GM18951 (cell line): ENCODE measurements at regions not wholly inside any gene's neighbourhood (a gene's known extent, or its start where the extent isn't known, plus 50 kb on each side); places are given as distances from the start of the nearest gene placed in this dataset.

Experiments
- POLR2A ChIP-seq: IDR thresholded peaks from 4 replicates; pipeline ENCODE4 v1.6.1; 2011; ENCODE audit warnings: mild to moderate bottlenecking; ENCODE audit not compliant: insufficient read length, insufficient read depth; ENCODE audit errors: extremely low read depth
- in situ Hi-C: fragments of 300-500 bp; cut with MboI; formaldehyde crosslinking; loops from one replicate; pipeline ENCODE4 v1.12.0; 2022; ENCODE audit warnings: low sequenced_read_pairs, mixed read lengths, inconsistent platforms; ENCODE audit not compliant: unreplicated experiment

GRCh38 chr17:14701886-14702285 lies 401.0 kb downstream of the HS3ST3B1 start:
- TF ChIP-seq POLR2A, result no peak
- in situ Hi-C loops, result no loop called here

GRCh38 chr17:14699574-14700185 lies 398.8 kb downstream of the HS3ST3B1 start:
- in situ Hi-C loops, result no loop called here

GRCh38 chr17:14693382-14693781 lies 392.5 kb downstream of the HS3ST3B1 start:
- no peak for TF ChIP-seq POLR2A
- in situ Hi-C loops, result no loop called here

More at GRCh38 chr17:14699574-14700185, 398.8 kb downstream of the HS3ST3B1 start:
- TF ChIP-seq POLR2A, result no peak

GRCh38 chr17:14690704-14691103 lies 389.8 kb downstream of the HS3ST3B1 start:
- in situ Hi-C loops, result no loop called here
- TF ChIP-seq POLR2A, result no peak

DNA sequence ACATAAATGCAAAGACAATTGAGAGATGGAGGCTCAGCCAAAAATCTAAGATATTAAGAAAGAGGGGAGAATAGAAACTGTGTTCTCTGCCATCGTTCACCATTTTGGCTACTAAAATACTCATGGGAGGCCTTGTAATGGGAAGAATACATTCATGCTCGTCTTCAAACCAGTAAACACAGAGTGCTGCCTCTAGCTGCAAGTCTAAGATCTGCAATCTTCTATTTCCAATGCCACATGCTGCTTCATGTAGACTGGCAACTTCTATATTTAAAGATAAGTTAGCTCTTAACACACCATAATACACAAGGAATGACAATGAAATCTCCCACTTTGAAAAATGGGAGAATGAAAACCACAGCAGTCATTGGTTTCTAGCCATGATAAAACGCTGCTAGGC lies 387.3 kb downstream of the HS3ST3B1 start:
- TF ChIP-seq POLR2A, result no peak
- in situ Hi-C loops, result no loop called here

DNA sequence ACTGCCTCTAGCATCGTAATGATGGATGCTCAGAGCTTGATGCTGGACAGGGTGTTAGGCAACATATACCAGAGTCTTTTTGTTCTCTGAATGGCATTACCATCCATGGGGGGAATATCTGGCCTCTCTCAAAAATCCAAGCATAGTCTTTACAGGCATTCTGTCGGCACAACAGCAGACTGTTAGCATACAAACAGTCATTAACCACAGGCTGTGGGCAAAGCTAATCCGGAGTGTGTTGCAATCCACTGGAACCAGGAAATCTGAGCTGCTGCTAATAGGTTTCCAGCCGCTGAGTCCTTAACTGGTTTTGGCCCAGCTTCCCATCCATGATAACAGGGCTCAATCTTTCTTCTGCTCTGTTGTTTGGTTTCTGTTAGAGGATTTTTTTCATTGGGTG lies 371.9 kb downstream of the HS3ST3B1 start:
- no peak for TF ChIP-seq POLR2A
- in situ Hi-C loops, result no loop called here

GRCh38 chr17:14670861-14671260 lies 370.0 kb downstream of the HS3ST3B1 start:
- in situ Hi-C loops, result no loop called here

DNA sequence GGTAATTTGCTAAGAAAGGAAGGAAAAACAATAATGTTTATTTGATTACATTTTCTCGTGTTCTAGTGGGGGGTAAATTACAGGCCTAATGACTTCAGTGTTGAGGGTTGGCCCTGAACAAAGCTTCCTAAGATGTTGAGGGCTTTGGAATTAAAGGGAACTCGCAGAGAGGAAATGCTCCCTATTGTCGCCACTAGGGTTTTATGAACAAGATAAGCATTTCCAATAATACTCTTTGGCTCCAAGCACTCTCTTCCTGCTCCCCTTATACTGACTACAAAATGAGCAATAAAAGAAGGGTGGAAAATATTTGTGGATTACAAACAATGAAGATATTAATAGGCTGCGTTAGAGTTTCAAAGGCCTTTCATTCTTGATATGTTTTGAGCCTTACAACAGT lies 363.6 kb downstream of the HS3ST3B1 start:
- TF ChIP-seq POLR2A, result no peak
- in situ Hi-C loops, result no loop called here

More at GRCh38 chr17:14670861-14671260, 370.0 kb downstream of the HS3ST3B1 start:
- TF ChIP-seq POLR2A, result no peak

- in situ Hi-C loops, result no loop called here
- TF ChIP-seq POLR2A, result no peak
Measured at GRCh38 chr17:14641117-14641516, 340.2 kb downstream of the HS3ST3B1 start.

- in situ Hi-C loops, result no loop called here
- no peak for TF ChIP-seq POLR2A
Measured at GRCh38 chr17:14637260-14637659, 336.4 kb downstream of the HS3ST3B1 start.

DNA sequence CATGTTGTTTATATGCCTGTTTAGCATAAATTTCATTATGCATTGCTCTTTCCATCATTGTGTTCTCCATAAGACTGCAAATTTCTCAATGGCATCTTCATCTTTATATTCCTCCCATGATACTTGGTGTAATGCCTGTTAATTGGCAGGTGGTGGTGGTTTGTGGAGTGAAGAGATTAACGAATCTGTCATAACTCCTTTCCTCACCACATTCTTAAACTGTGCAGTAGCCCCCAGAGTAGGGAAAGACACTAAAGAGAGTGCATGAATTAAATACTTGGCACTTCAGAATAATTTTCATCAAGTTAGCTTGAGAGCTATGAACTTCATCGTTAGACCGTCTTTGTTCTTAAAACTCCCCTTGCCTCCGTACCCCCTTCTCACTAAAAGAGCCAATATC lies 329.7 kb downstream of the HS3ST3B1 start:
- no peak for TF ChIP-seq POLR2A
- in situ Hi-C loops, result no loop called here

DNA sequence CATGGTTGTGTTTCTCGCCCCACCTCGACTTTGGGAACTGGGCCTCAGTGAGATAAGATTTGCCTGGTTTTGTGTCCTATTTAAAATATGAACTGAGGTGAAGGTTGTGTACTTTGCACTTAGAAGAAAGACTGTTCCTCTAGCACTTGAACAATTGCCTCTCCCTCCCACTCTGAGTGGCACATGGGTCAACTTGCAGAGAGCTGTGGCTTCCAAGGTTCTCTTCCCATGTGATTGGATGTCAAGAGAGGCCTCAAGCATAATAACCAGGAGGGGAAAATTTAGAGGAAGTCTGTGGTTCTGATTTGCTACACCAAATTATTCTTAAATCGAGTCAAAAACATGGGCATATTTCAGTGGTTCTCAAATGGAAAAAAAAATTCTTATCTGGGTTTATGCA lies 329.2 kb downstream of the HS3ST3B1 start:
- in situ Hi-C loops, result no loop called here
- no peak for TF ChIP-seq POLR2A

DNA sequence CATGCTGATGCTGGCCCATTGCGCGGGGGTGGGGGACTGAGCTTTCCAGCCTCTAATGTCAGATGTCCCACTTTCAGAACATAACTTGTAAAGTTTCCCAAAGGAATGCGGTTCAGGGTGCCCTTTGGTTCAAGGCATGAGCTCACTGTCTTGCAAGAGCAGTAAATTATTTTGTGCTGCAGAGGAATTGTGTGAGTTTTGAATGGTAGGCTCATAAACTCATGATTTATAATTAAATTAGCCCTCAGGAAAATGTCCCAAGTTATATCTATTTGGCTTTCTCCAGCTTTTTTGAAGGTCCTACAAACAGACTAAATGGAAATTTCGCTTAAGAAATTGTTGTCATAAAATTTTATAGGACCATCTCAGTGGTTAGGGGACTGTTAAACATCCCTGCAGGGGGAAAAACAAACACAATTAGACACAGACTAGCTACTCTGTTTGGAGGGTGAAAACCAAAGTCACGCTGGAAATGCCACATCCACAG lies 321.8 kb downstream of the HS3ST3B1 start:
- TF ChIP-seq POLR2A, result no peak
- in situ Hi-C loops, result no loop called here

DNA sequence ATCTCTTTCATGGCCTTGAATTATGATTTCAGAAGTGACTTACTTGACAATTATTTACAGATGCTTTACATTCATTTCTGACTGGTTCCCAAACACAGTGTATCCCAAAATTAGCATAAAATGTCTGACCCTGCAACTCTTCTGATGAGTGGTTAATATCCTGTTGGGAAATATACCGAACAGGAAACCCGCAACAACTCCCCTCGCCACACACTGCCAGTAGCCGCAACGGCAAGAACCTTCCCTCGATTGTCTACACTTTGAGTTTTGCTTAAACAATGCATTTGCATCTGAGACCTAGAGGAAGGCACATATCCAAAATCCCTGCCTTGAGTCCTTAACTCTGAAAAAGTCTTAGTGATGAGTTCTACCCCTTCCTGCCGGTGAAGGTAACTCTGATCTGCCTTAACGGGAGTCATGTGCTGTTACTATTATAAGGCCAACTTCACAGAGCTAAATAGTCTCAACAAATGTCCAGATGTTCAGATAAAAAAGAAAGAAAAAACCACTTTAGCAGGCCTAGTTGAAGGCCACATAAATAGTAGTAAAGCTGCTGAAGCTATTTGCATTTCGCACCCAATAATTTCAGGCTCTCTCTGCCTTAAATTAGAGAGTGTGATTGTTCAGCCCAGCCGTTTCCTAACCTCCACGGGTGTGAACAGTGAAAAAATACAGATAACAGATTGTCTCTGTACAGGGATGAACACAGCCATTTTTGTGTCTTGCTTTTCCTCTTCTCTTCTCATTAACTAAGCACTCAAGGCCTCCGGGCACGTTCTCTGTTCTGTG lies 321.1 kb downstream of the HS3ST3B1 start:
- in situ Hi-C loops, result no loop called here
- TF ChIP-seq POLR2A, result no peak
